Neural cell (in vitro differentiated cells): ENCODE measurements at regions not wholly inside any gene's neighbourhood (a gene's known extent, or its start where the extent isn't known, plus 50 kb on each side); places are given as distances from the start of the nearest gene placed in this dataset.

Experiments
- H2AFZ ChIP-seq: fragments of 200-600, 300-800 bp; sonication (generic), shearing (Covaris generic); 2 replicates; pipeline ENCODE4 v1.6.0; 2014; ENCODE audit warnings: low read depth, mild to moderate bottlenecking, antibody characterized with exemption, low read length, moderate library complexity
- H3F3A ChIP-seq: fragments of 200-600 bp; shearing (Covaris generic); 2 replicates; pipeline ENCODE4 v1.6.1; 2016; ENCODE audit warnings: mild to moderate bottlenecking, moderate library complexity, mixed read lengths, antibody characterized with exemption, low read length; ENCODE audit not compliant: insufficient read depth, poor library complexity, severe bottlenecking
- H3K27ac ChIP-seq: fragments of 200-600, 300-800 bp; sonication (generic), shearing (Covaris generic); 2 replicates; pipeline ENCODE4 v1.5.1; 2014; ENCODE audit warnings: mild to moderate bottlenecking, low read length, moderate library complexity
- H3K27me3 ChIP-seq: fragments of 300-800, 200-600 bp; sonication (generic), shearing (Covaris generic); 2 replicates; pipeline ENCODE4 v1.6.0; 2014; ENCODE audit warnings: mild to moderate bottlenecking, low read depth, low read length, moderate library complexity; ENCODE audit not compliant: insufficient read depth
- H3K36me3 ChIP-seq: fragments of 300-800, 200-600 bp; sonication (generic), shearing (Covaris generic); 2 replicates; pipeline ENCODE4 v1.5.1; 2014; ENCODE audit warnings: mild to moderate bottlenecking, antibody characterized with exemption, low read length, moderate library complexity; ENCODE audit not compliant: insufficient read depth
- H3K4me2 ChIP-seq: fragments of 300-800, 200-600 bp; sonication (generic), shearing (Covaris generic); 2 replicates; pipeline ENCODE4 v1.6.0; 2014; ENCODE audit warnings: mild to moderate bottlenecking, low read length
- H3K4me3 ChIP-seq: fragments of 300-800, 200-600 bp; sonication (generic), shearing (Covaris generic); 2 replicates; pipeline ENCODE4 v1.5.1; 2014; ENCODE audit warnings: mild to moderate bottlenecking, low read length, moderate library complexity
- H3K79me2 ChIP-seq: fragments of 200-600 bp; shearing (Covaris generic); replicated peaks from 2 replicates; pipeline ENCODE4 v1.6.0; 2014; ENCODE audit warnings: mild to moderate bottlenecking, low read length, moderate library complexity; ENCODE audit not compliant: insufficient read depth
- H3K9ac ChIP-seq: fragments of 300-800, 200-600 bp; sonication (generic), shearing (Covaris generic); 2 replicates; pipeline ENCODE4 v1.6.1; 2016; ENCODE audit warnings: mild to moderate bottlenecking, low read length, mixed read lengths
- H3K9me2 ChIP-seq: fragments of 200-600 bp; shearing (Covaris generic); 2 replicates; pipeline ENCODE4 v1.6.1; 2016; ENCODE audit warnings: mild to moderate bottlenecking, low read length, mixed read lengths; ENCODE audit not compliant: insufficient read depth
- H3K9me3 ChIP-seq: fragments of 200-600, 300-800 bp; sonication (generic), shearing (Covaris generic); 2 replicates; pipeline ENCODE4 v1.6.1; 2016; ENCODE audit warnings: mild to moderate bottlenecking, mixed run types, low read length, moderate library complexity, mixed read lengths
- H4K20me1 ChIP-seq: fragments of 200-600 bp; shearing (Covaris generic); 2 replicates; pipeline ENCODE4 v1.6.1; 2016; ENCODE audit warnings: mild to moderate bottlenecking, mixed run types; ENCODE audit not compliant: insufficient read depth
- CTCF ChIP-seq: fragments of 450-650 bp; IDR thresholded peaks from 2 replicates; pipeline ENCODE4 v1.5.1; 2014; ENCODE audit warnings: antibody characterized with exemption, mild to moderate bottlenecking, moderate library complexity; ENCODE audit not compliant: poor library complexity, severe bottlenecking
- EP300 ChIP-seq: fragments of 450-650 bp; conservative IDR thresholded peaks from 2 replicates; pipeline ENCODE4 v1.6.1; 2014; ENCODE audit warnings: antibody characterized with exemption, mild to moderate bottlenecking, moderate library complexity; ENCODE audit not compliant: poor library complexity, severe bottlenecking
- MXI1 ChIP-seq: fragments of 450-650 bp; conservative IDR thresholded peaks from 2 replicates; pipeline ENCODE4 v1.6.1; 2014; ENCODE audit warnings: antibody characterized with exemption, mild to moderate bottlenecking; ENCODE audit not compliant: poor library complexity, severe bottlenecking
- POLR2AphosphoS5 ChIP-seq: IDR thresholded peaks from 2 replicates; pipeline ENCODE4 v1.6.1; 2012
- RAD21 ChIP-seq: fragments of 450-650 bp; conservative IDR thresholded peaks from 2 replicates; pipeline ENCODE4 v1.6.1; 2014; ENCODE audit warnings: antibody characterized with exemption, mild to moderate bottlenecking, moderate library complexity
- REST ChIP-seq: IDR thresholded peaks from 2 replicates; pipeline ENCODE4 v1.6.1; 2012; ENCODE audit warnings: borderline replicate concordance
- SMC3 ChIP-seq: fragments of 450-650 bp; conservative IDR thresholded peaks from 2 replicates; pipeline ENCODE4 v1.6.1; 2014; ENCODE audit warnings: antibody characterized with exemption, mild to moderate bottlenecking, moderate library complexity; ENCODE audit not compliant: poor library complexity
- TAF1 ChIP-seq: IDR thresholded peaks from 2 replicates; pipeline ENCODE4 v1.6.1; 2012; ENCODE audit warnings: low read depth

GRCh38 chr6:9240861-9241260, 805.5 kb upstream of the SLC35B3 start:
- no peaks in the 10 kb centered on the region for H3K9me3 ChIP-seq
- H3K4me3 ChIP-seq, result no peak overlapping the region

GRCh38 chr6:9236443-9236842, 801.1 kb upstream of the SLC35B3 start:
- Histone ChIP-seq H4K20me1 (no peaks in the 10 kb centered on the region), H3K9me2 (no peaks in the 10 kb centered on the region), H3K9ac (no peak overlapping the region), H3K27ac (no peak overlapping the region), H3K4me2 (no peak overlapping the region), H3K9me3 (peaks cover 2% of the 10 kb centered on the region), H2AFZ (no peak overlapping the region), H3K36me3 (no peaks in the 10 kb centered on the region), H3K79me2 (no peaks in the 10 kb centered on the region), H3K4me3 (no peak overlapping the region), H3F3A (no peaks in the 10 kb centered on the region), H3K27me3 (no peaks in the 10 kb centered on the region)
- TF ChIP-seq CTCF, result no peak
- TF ChIP-seq POLR2AphosphoS5, result no peak
- no peak for TF ChIP-seq REST
- no peak for TF ChIP-seq EP300
- no peak for TF ChIP-seq TAF1
- no peak for TF ChIP-seq RAD21
- no peak for TF ChIP-seq MXI1
- TF ChIP-seq SMC3, result no peak

More at GRCh38 chr6:9240861-9241260, 805.5 kb upstream of the SLC35B3 start:
- Histone ChIP-seq H3K4me2 (no peak overlapping the region), H2AFZ (no peak overlapping the region), H3K79me2 (no peaks in the 10 kb centered on the region), H3K36me3 (no peaks in the 10 kb centered on the region), H3K27me3 (no peaks in the 10 kb centered on the region), H3K9me2 (no peaks in the 10 kb centered on the region), H4K20me1 (no peaks in the 10 kb centered on the region), H3K9ac (no peak overlapping the region), H3F3A (no peaks in the 10 kb centered on the region), H3K27ac (no peak overlapping the region)
- no peak for TF ChIP-seq SMC3

GRCh38 chr6:9233686-9234085, 798.3 kb upstream of the SLC35B3 start:
- Histone ChIP-seq H3F3A (no peaks in the 10 kb centered on the region), H3K27ac (no peak overlapping the region), H4K20me1 (no peaks in the 10 kb centered on the region), H3K9ac (no peak overlapping the region), H3K79me2 (no peaks in the 10 kb centered on the region), H3K27me3 (no peaks in the 10 kb centered on the region), H3K4me3 (no peak overlapping the region), H3K36me3 (no peaks in the 10 kb centered on the region), H3K9me2 (no peaks in the 10 kb centered on the region), H3K9me3 (peaks cover 4% of the 10 kb centered on the region), H3K4me2 (no peak overlapping the region), H2AFZ (no peak overlapping the region)
- TF ChIP-seq POLR2AphosphoS5, result no peak
- no peak for TF ChIP-seq RAD21
- no peak for TF ChIP-seq CTCF
- TF ChIP-seq TAF1, result no peak
- TF ChIP-seq REST, result no peak
- TF ChIP-seq SMC3, result no peak
- TF ChIP-seq MXI1, result no peak
- no peak for TF ChIP-seq EP300
